GM21447 (cell line): ENCODE measurements at regions not wholly inside any gene's neighbourhood (a gene's known extent, or its start where the extent isn't known, plus 50 kb on each side); places are given as distances from the start of the nearest gene placed in this dataset.

ENCODE experiments used
- ATAC-seq: cut with Tn5 transposase; IDR thresholded peaks from one replicate; pipeline ENCODE4 v1.9.1; 2021; ENCODE audit not compliant: unreplicated experiment

GRCh38 chr12:9260931-9261330 lies 52.7 kb upstream of the PZP start:
- no peak for ATAC-seq

GRCh38 chr12:9258676-9259075 lies 50.5 kb upstream of the PZP start:
- ATAC-seq = no peak
